ENCODE measurements at regions not wholly inside any gene's neighbourhood (a gene's known extent, or its start where the extent isn't known, plus 50 kb on each side); places are given as distances from the start of the nearest gene placed in this dataset.

GRCh38 chr5:62689599-62690368 lies 111.2 kb downstream of the LRRC70 start:
- WGBS, 2 experiments (ENCODE audit: extremely low coverage in 2 of 2, insufficient read length in 1 of 2), result no CpG with 5 or more reads among the region's 9 CpGs

More at GRCh38 chr5:62689599-62690368, 111.2 kb downstream of the LRRC70 start:
- Histone ChIP-seq H3K4me3 (ENCODE audit: insufficient read depth, low read depth, low read length) (no peak overlapping the region), H2AK5ac (ENCODE audit: low read depth, low read length) (no peak overlapping the region), H3K18ac (ENCODE audit: low read depth, low read length) (no peak overlapping the region), H2AFZ (replicated peaks; ENCODE audit: low read length, poor library complexity) (no peak overlapping the region), H4K91ac (ENCODE audit: insufficient read depth, low read depth, low read length) (no peak overlapping the region), H4K5ac (ENCODE audit: low read depth, low read length) (no peak overlapping the region), H3K27me3 (ENCODE audit: control insufficient read depth, insufficient read depth, low read length) (no peaks in the 10 kb centered on the region), H2BK120ac (ENCODE audit: low read depth, low read length) (no peak overlapping the region), H3K56ac (ENCODE audit: extremely low read depth, insufficient read depth, low read length) (no peak overlapping the region), H3K4me1 (ENCODE audit: control insufficient read depth, insufficient read depth, low read length) (no peaks in the 10 kb centered on the region), H3K36me3 (ENCODE audit: control insufficient read depth, insufficient read depth, low read length) (no peaks in the 10 kb centered on the region), H3K23ac (ENCODE audit: low read depth, low read length) (no peak overlapping the region), H3K9ac (ENCODE audit: low read depth, low read length) (no peak overlapping the region), H2BK5ac (ENCODE audit: low read depth, low read length, poor library complexity, severe bottlenecking) (no peak overlapping the region), H3K9me3 (ENCODE audit: control insufficient read depth, insufficient read depth, low read length) (no peaks in the 10 kb centered on the region), H4K8ac (ENCODE audit: low read depth in 2 of 2, low read length in 2 of 2) (no peak overlapping the region), H3K9me1 (ENCODE audit: insufficient read depth, low read length) (no peaks in the 10 kb centered on the region), H3K14ac (replicated peaks; ENCODE audit: low read depth, low read length) (no peak overlapping the region), H2BK15ac (ENCODE audit: low read depth, low read length) (no peak overlapping the region), H4K20me1 (ENCODE audit: insufficient read depth, low read length) (no peaks in the 10 kb centered on the region), H3K4me2 (ENCODE audit: low read depth, low read length) (peak overlapping the region; percentile 45; the same call in 1 of the 2 replicates), H3K4ac (ENCODE audit: low read depth, low read length) (no peak overlapping the region), H3K27ac (ENCODE audit: insufficient read depth, low read length) (no peak overlapping the region), H3K79me1 (ENCODE audit: low read depth in 1 of 2, low read length in 2 of 2) (no peaks in the 10 kb centered on the region), H2AK9ac (replicated peaks; ENCODE audit: low read depth, low read length, poor library complexity) (no peak overlapping the region), H2BK20ac (ENCODE audit: low read depth, low read length) (no peak overlapping the region)
- ATAC-seq (ENCODE audit: low read depth), result no peak
- ChIA-PET POLR2A (ENCODE audit: unreplicated experiment) (interaction anchor here (0.6 kb wide), 1 partner anchor 14 kb away, joined by 6 read pairs; no protein-coding TSS in a partner anchor), CTCF (no interaction called here)
- dilution Hi-C loops (cut with HindIII; ENCODE audit: low sequenced_read_pairs, unreplicated experiment) (no loop called here), intact Hi-C loops (cut with micrococcal nuclease) (no loop called here), in situ Hi-C loops (cut with MboI; ENCODE audit: low sequenced_read_pairs) (no loop called here)
- no peak for DNase-seq
- no TSS peak for BruUV-seq (replicated peaks)
- TF ChIP-seq BHLHE40 (IDR thresholded peaks at IDR 0.05; ENCODE audit: low read depth, low read length) (no peak), MAZ (IDR thresholded peaks at IDR 0.05; ENCODE audit: borderline replicate concordance, low read depth, low read length) (no peak), CEBPB (IDR thresholded peaks at IDR 0.05; ENCODE audit: low read depth, low read length) (no peak), MXI1 (IDR thresholded peaks at IDR 0.05; ENCODE audit: borderline replicate concordance, low read depth, low read length) (no peak), CHD1 (IDR thresholded peaks at IDR 0.05; ENCODE audit: low read depth, low read length) (no peak), CTCF (conservative IDR thresholded peaks at IDR 0.05; ENCODE audit: low read depth, low read length) (no peak), POLR2A (IDR thresholded peaks at IDR 0.05; ENCODE audit: low read depth, low read length) (no peak), USF2 (IDR thresholded peaks at IDR 0.05; ENCODE audit: low read depth, low read length) (no peak), FOS (IDR thresholded peaks at IDR 0.05; ENCODE audit: low read depth, low read length) (no peak)

Measured in IMR-90 (cell line).